ENCODE measurements at regions not wholly inside any gene's neighbourhood (a gene's known extent, or its start where the extent isn't known, plus 50 kb on each side); places are given as distances from the start of the nearest gene placed in this dataset.

DNA sequence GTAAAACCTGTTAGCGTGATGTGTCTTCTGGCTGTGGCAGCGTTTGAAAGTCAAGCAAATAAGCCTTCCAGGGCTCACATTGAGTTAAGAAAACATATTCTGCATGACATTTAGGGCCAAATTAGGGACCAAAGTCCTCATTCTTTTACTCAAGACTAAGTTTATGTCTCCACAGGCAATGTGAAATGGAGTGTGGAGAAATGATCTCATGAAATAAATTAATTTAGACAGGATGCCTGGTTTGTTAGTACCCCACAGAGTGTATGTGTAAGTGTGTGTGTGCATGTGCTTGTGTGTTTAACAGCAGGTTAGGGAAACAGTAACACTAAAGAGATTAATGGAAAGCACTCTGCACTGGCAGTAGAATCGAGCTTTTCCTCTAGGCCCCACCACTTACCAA lies 82.9 kb upstream of the SNX2 start:
- no peak for TF ChIP-seq POLR2A (IDR thresholded peaks at IDR 0.05)
- TF ChIP-seq CTCF (IDR thresholded peaks at IDR 0.05), result no peak

Measured in Peyer's patch (tissue), 4 donors.